WTC11 (cell line): ENCODE measurements at regions not wholly inside any gene's neighbourhood (a gene's known extent, or its start where the extent isn't known, plus 50 kb on each side); places are given as distances from the start of the nearest gene placed in this dataset.

Source experiments
- ATAC-seq: fragments of 200-7000 bp; cut with Tn5 transposase; 2 replicates; pipeline ENCODE4 v1.10.0; 2021; ENCODE audit warnings: mild to moderate bottlenecking, moderate library complexity
- CTCF ChIA-PET: fragments of 300-600 bp; sonication (Branson Sonifier 250); formaldehyde crosslinking; loops from one replicate; lab custom pipeline; 2021; ENCODE audit warnings: antibody characterized with exemption; lab: Charles Lee
- POLR2A ChIA-PET: fragments of 350-600 bp; sonication (Branson Sonifier 250); formaldehyde crosslinking; loops from one replicate; lab custom pipeline; 2021; ENCODE audit warnings: antibody characterized with exemption; lab: Charles Lee
- DNase-seq: peaks from one replicate; pipeline ENCODE4 v3.0.0; 2021; ENCODE audit warnings: low spot score
- H3K27ac Mint-ChIP-seq: 2 replicates; pipeline ENCODE4 v1.8.0; 2021; ENCODE audit warnings: mixed read lengths
- H3K27me3 Mint-ChIP-seq: 2 replicates; pipeline ENCODE4 v1.8.0; 2021; ENCODE audit warnings: low read depth, mild to moderate bottlenecking, moderate library complexity, mixed read lengths
- H3K36me3 Mint-ChIP-seq: 2 replicates; pipeline ENCODE4 v1.8.0; 2021; ENCODE audit warnings: mixed read lengths
- H3K4me1 Mint-ChIP-seq: 2 replicates; pipeline ENCODE4 v1.8.0; 2022; ENCODE audit warnings: mixed read lengths
- H3K4me3 Mint-ChIP-seq: 2 replicates; pipeline ENCODE4 v1.8.0; 2021; ENCODE audit warnings: mild to moderate bottlenecking, moderate library complexity, mixed read lengths
- H3K9me3 Mint-ChIP-seq: 2 replicates; pipeline ENCODE4 v1.8.0; 2021; ENCODE audit warnings: mixed read lengths
- ATF1 ChIP-seq: sonication (generic); formaldehyde crosslinking; IDR thresholded peaks from 2 replicates; pipeline ENCODE4 v1.8.1; 2023; ENCODE audit warnings: mild to moderate bottlenecking, moderate library complexity, missing genetic modification reagents
- CBFB ChIP-seq: sonication (generic); formaldehyde crosslinking; IDR thresholded peaks from 2 replicates; pipeline ENCODE4 v1.8.1; 2022; ENCODE audit warnings: mild to moderate bottlenecking, low read depth, missing genetic modification reagents
- E2F1 ChIP-seq: sonication (generic); formaldehyde crosslinking; IDR thresholded peaks from 2 replicates; pipeline ENCODE4 v1.8.0; 2022; ENCODE audit warnings: mild to moderate bottlenecking, missing genetic modification reagents
- E2F4 ChIP-seq: sonication (generic); formaldehyde crosslinking; IDR thresholded peaks from 2 replicates; pipeline ENCODE4 v1.8.1; 2022; ENCODE audit warnings: low read depth, mild to moderate bottlenecking, moderate library complexity, missing genetic modification reagents, borderline replicate concordance
- ESRRA ChIP-seq: sonication (generic); formaldehyde crosslinking; IDR thresholded peaks from 2 replicates; pipeline ENCODE4 v1.8.1; 2022; ENCODE audit warnings: mild to moderate bottlenecking, missing genetic modification reagents, borderline replicate concordance
- ETV6 ChIP-seq: sonication (generic); formaldehyde crosslinking; IDR thresholded peaks from 2 replicates; pipeline ENCODE4 v1.8.1; 2022; ENCODE audit warnings: mild to moderate bottlenecking, missing genetic modification reagents
- GABPB1 ChIP-seq: sonication (generic); formaldehyde crosslinking; IDR thresholded peaks from 2 replicates; pipeline ENCODE4 v1.8.1; 2023; ENCODE audit warnings: mild to moderate bottlenecking, missing genetic modification reagents
- JUN ChIP-seq: sonication (generic); formaldehyde crosslinking; IDR thresholded peaks from 2 replicates; pipeline ENCODE4 v1.8.0; 2023; ENCODE audit warnings: mild to moderate bottlenecking, missing genetic modification reagents
- NFATC4 ChIP-seq: fragments of 250-450 bp; sonication (Bioruptor Pico); IDR thresholded peaks from 2 replicates; pipeline ENCODE4 v1.9.0; 2021; ENCODE audit warnings: mild to moderate bottlenecking
- NFE2L1 ChIP-seq: sonication (generic); formaldehyde crosslinking; IDR thresholded peaks from 2 replicates; pipeline ENCODE4 v1.8.1; 2023; ENCODE audit warnings: missing genetic modification reagents
- NR1H2 ChIP-seq: sonication (generic); formaldehyde crosslinking; IDR thresholded peaks from 2 replicates; pipeline ENCODE4 v1.9.0; 2021; ENCODE audit warnings: mild to moderate bottlenecking, moderate library complexity, missing genetic modification reagents
- PREB ChIP-seq: sonication (generic); formaldehyde crosslinking; IDR thresholded peaks from 2 replicates; pipeline ENCODE4 v1.8.1; 2022; ENCODE audit warnings: mild to moderate bottlenecking, missing genetic modification reagents, moderate library complexity, borderline replicate concordance
- SP1 ChIP-seq: sonication (generic); formaldehyde crosslinking; conservative IDR thresholded peaks from 2 replicates; pipeline ENCODE4 v1.8.1; 2022; ENCODE audit warnings: missing genetic modification reagents
- TEAD1 ChIP-seq: sonication (generic); formaldehyde crosslinking; IDR thresholded peaks from 2 replicates; pipeline ENCODE4 v1.8.0; 2022; ENCODE audit warnings: mild to moderate bottlenecking, missing genetic modification reagents
- USF1 ChIP-seq: sonication (generic); formaldehyde crosslinking; IDR thresholded peaks from 2 replicates; pipeline ENCODE4 v1.8.0; 2022; ENCODE audit warnings: mild to moderate bottlenecking, missing genetic modification reagents
- ZNF317 ChIP-seq: sonication (generic); formaldehyde crosslinking; IDR thresholded peaks from 2 replicates; pipeline ENCODE4 v1.8.1; 2023; ENCODE audit warnings: low read depth, mild to moderate bottlenecking, moderate library complexity, missing genetic modification reagents, borderline replicate concordance
- TF ChIP-seq, protein P1 (sequence below): sonication (generic); formaldehyde crosslinking; IDR thresholded peaks from 2 replicates; pipeline ENCODE4 v1.8.1; 2022; ENCODE audit warnings: low read depth, missing genetic modification reagents, borderline replicate concordance
- TF ChIP-seq, protein P2 (sequence below): sonication (generic); formaldehyde crosslinking; IDR thresholded peaks from 2 replicates; pipeline ENCODE4 v1.8.1; 2023; ENCODE audit warnings: mild to moderate bottlenecking, missing genetic modification reagents
- TF ChIP-seq, protein P3 (sequence below): fragments of 250-450 bp; sonication (Bioruptor Pico); IDR thresholded peaks from 2 replicates; pipeline ENCODE4 v2.1.2; 2022; ENCODE audit warnings: mild to moderate bottlenecking, moderate library complexity

- DNase-seq: no peak
- Mint-ChIP-seq H3K4me3 (no peak overlapping the region), H3K9me3 (peaks cover 63% of the 10 kb centered on the region), H3K4me1 (peaks cover 6% of the 10 kb centered on the region), H3K27ac (no peak overlapping the region)
- ChIA-PET POLR2A (no interaction called here), CTCF (no interaction called here)
- TF ChIP-seq CBFB (no peak), ATF1 (CRISPR knock-in tag) (no peak), PREB (CRISPR knock-in tag) (no peak), ESRRA (CRISPR knock-in tag) (no peak), ETV6 (CRISPR knock-in tag) (no peak), USF1 (CRISPR knock-in tag) (no peak), TEAD1 (CRISPR knock-in tag) (no peak), SP1 (CRISPR knock-in tag) (no peak)
- TF ChIP-seq, protein P1, sequence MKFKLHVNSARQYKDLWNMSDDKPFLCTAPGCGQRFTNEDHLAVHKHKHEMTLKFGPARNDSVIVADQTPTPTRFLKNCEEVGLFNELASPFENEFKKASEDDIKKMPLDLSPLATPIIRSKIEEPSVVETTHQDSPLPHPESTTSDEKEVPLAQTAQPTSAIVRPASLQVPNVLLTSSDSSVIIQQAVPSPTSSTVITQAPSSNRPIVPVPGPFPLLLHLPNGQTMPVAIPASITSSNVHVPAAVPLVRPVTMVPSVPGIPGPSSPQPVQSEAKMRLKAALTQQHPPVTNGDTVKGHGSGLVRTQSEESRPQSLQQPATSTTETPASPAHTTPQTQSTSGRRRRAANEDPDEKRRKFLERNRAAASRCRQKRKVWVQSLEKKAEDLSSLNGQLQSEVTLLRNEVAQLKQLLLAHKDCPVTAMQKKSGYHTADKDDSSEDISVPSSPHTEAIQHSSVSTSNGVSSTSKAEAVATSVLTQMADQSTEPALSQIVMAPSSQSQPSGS (CRISPR knock-in tag): no peak
- TF ChIP-seq, protein P2, sequence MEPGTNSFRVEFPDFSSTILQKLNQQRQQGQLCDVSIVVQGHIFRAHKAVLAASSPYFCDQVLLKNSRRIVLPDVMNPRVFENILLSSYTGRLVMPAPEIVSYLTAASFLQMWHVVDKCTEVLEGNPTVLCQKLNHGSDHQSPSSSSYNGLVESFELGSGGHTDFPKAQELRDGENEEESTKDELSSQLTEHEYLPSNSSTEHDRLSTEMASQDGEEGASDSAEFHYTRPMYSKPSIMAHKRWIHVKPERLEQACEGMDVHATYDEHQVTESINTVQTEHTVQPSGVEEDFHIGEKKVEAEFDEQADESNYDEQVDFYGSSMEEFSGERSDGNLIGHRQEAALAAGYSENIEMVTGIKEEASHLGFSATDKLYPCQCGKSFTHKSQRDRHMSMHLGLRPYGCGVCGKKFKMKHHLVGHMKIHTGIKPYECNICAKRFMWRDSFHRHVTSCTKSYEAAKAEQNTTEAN (CRISPR knock-in tag): no peak
- TF ChIP-seq, all 79 proteins: peak for 0
- Mint-ChIP-seq H3K36me3 (peaks cover 79% of the 10 kb centered on the region), H3K27me3 (peaks cover 22% of the 10 kb centered on the region)
- ATAC-seq: no peak
Observed at GRCh38 chr1:209461168-209461567, 122.3 kb upstream of the CAMK1G start.

DNA sequence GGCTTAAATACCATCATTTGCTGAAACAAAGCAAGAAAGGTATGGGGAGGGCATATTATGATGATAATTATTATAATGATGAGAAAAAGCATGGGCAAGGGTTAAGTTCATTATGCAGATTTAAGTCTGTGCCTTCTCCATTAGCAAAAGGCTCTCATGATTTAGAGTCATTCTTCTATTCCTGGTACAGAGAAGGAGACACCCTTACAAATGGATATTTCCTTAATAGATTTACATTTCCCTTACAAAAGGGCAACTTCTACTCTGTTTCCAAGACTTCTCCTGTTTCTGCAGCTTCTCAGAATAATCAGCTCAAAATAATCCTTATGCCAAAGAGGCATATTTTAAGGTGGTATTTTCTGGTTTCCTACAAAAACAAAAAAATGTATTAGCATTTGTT lies 121.1 kb upstream of the CAMK1G start:
- Mint-ChIP-seq H3K36me3 (peaks cover 72% of the 10 kb centered on the region), H3K27me3 (peaks cover 23% of the 10 kb centered on the region), H3K27ac (no peak overlapping the region), H3K4me3 (no peak overlapping the region), H3K9me3 (peaks cover 71% of the 10 kb centered on the region), H3K4me1 (no peaks in the 10 kb centered on the region)
- ChIA-PET POLR2A (no interaction called here), CTCF (no interaction called here)
- TF ChIP-seq GABPB1 (CRISPR knock-in tag) (no peak), JUN (CRISPR knock-in tag) (no peak), NFE2L1 (CRISPR knock-in tag) (no peak), ZNF317 (no peak), NFATC4 (no peak), E2F4 (CRISPR knock-in tag) (no peak), NR1H2 (CRISPR knock-in tag) (no peak), ATF1 (CRISPR knock-in tag) (no peak), E2F1 (CRISPR knock-in tag) (no peak)
- TF ChIP-seq, protein P1 (CRISPR knock-in tag): no peak
- TF ChIP-seq, protein P3, sequence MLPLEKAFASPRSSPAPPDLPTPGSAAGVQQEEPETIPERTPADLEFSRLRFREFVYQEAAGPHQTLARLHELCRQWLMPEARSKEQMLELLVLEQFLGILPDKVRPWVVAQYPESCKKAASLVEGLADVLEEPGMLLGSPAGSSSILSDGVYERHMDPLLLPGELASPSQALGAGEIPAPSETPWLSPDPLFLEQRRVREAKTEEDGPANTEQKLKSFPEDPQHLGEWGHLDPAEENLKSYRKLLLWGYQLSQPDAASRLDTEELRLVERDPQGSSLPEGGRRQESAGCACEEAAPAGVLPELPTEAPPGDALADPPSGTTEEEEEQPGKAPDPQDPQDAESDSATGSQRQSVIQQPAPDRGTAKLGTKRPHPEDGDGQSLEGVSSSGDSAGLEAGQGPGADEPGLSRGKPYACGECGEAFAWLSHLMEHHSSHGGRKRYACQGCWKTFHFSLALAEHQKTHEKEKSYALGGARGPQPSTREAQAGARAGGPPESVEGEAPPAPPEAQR (CRISPR knock-in tag): no peak
- DNase-seq (no peak), ATAC-seq (no peak)
